SU-DHL-6 (cell line): ENCODE measurements at regions not wholly inside any gene's neighbourhood (a gene's known extent, or its start where the extent isn't known, plus 50 kb on each side); places are given as distances from the start of the nearest gene placed in this dataset.

Experiments used
- H2AFZ ChIP-seq: fragments of 200-600 bp; sonication (generic); 2 replicates; pipeline ENCODE4 v1.6.1; 2014; ENCODE audit warnings: low read depth, mild to moderate bottlenecking, moderate library complexity, mixed read lengths, antibody characterized with exemption, low read length; ENCODE audit not compliant: severe bottlenecking
- H3F3A ChIP-seq: fragments of 200-600 bp; shearing (Covaris generic); 2 replicates; pipeline ENCODE4 v1.6.0; 2016; ENCODE audit warnings: antibody characterized with exemption, mild to moderate bottlenecking; ENCODE audit not compliant: insufficient read depth
- H3K27ac ChIP-seq: fragments of 200-600 bp; sonication (generic); 2 replicates; pipeline ENCODE4 v1.5.1; 2016; ENCODE audit warnings: low read depth, mild to moderate bottlenecking, low read length, moderate library complexity, mixed read lengths
- H3K27me3 ChIP-seq: fragments of 200-600 bp; sonication (generic), shearing (Covaris generic); 2 replicates; pipeline ENCODE4 v1.6.0; 2014; ENCODE audit warnings: mild to moderate bottlenecking, low read length
- H3K36me3 ChIP-seq: fragments of 200-600 bp; sonication (generic); 2 replicates; pipeline ENCODE4 v1.6.1; 2014; ENCODE audit warnings: mild to moderate bottlenecking, low read length, mixed read lengths
- H3K4me2 ChIP-seq: fragments of 300-600, 200-600 bp; shearing (Covaris generic), sonication (generic); 2 replicates; pipeline ENCODE4 v1.6.0; 2014; ENCODE audit warnings: low read length, low read depth, mild to moderate bottlenecking; ENCODE audit not compliant: poor library complexity, severe bottlenecking
- H3K4me3 ChIP-seq: fragments of 200-600 bp; sonication (generic); 2 replicates; pipeline ENCODE4 v1.5.1; 2014; ENCODE audit warnings: antibody characterized with exemption, low read length, mild to moderate bottlenecking, mixed read lengths; ENCODE audit not compliant: insufficient read depth, poor library complexity, severe bottlenecking
- H3K79me2 ChIP-seq: fragments of 200-600 bp; sonication (generic); 2 replicates; pipeline ENCODE4 v1.6.1; 2014; ENCODE audit warnings: mild to moderate bottlenecking, low read length, moderate library complexity; ENCODE audit not compliant: insufficient read depth
- H3K9ac ChIP-seq: fragments of 200-600 bp; sonication (generic); 2 replicates; pipeline ENCODE4 v1.7.0; 2014; ENCODE audit warnings: mild to moderate bottlenecking, low read length
- H3K9me2 ChIP-seq: fragments of 200-600 bp; sonication (generic); replicated peaks from 2 replicates; pipeline ENCODE4 v1.6.1; 2014; ENCODE audit warnings: low read length; ENCODE audit not compliant: insufficient read depth
- H3K9me3 ChIP-seq: fragments of 200-600 bp; sonication (generic); 2 replicates; pipeline ENCODE4 v1.6.1; 2014; ENCODE audit warnings: low read length, mixed read lengths; ENCODE audit not compliant: insufficient read depth
- H4K20me1 ChIP-seq: fragments of 200-600 bp; sonication (generic); 2 replicates; pipeline ENCODE4 v1.6.1; 2014; ENCODE audit warnings: low read depth, mild to moderate bottlenecking, antibody characterized with exemption, low read length, moderate library complexity, mixed read lengths
- CTCF ChIP-seq: fragments of 200-600 bp; sonication (generic); IDR thresholded peaks from one replicate; pipeline ENCODE4 v1.5.1; 2017; ENCODE audit warnings: antibody characterized with exemption, mild to moderate bottlenecking, low read length, moderate library complexity; ENCODE audit not compliant: insufficient read depth, poor library complexity, severe bottlenecking
- EZH2phosphoT487 ChIP-seq: fragments of 200-600 bp; sonication (generic), shearing (Covaris generic); conservative IDR thresholded peaks from 2 replicates; pipeline ENCODE4 v1.6.1; 2018; ENCODE audit warnings: mild to moderate bottlenecking, antibody characterized with exemption, low read length, moderate library complexity, mixed read lengths

GRCh38 chr2:235334179-235334578 is 159.7 kb upstream of the AGAP1 start:
- TF ChIP-seq EZH2phosphoT487, result no peak
- no peak for TF ChIP-seq CTCF

GRCh38 chr2:235343156-235343774 is 150.6 kb upstream of the AGAP1 start:
- no peaks in the 10 kb centered on the region for H3K27me3 ChIP-seq
- no peaks in the 10 kb centered on the region for H3K79me2 ChIP-seq
- no peak overlapping the region for H3K4me3 ChIP-seq
- no peak overlapping the region for H2AFZ ChIP-seq
- no peak overlapping the region for H3K9ac ChIP-seq
- TF ChIP-seq EZH2phosphoT487 (no peak), CTCF (no peak)
- no peaks in the 10 kb centered on the region for H4K20me1 ChIP-seq
- H3K36me3 ChIP-seq, result no peaks in the 10 kb centered on the region
- H3K9me3 ChIP-seq, result no peaks in the 10 kb centered on the region
- no peaks in the 10 kb centered on the region for H3K9me2 ChIP-seq
- H3K27ac ChIP-seq, result no peak overlapping the region
- no peaks in the 10 kb centered on the region for H3F3A ChIP-seq
- no peak overlapping the region for H3K4me2 ChIP-seq

More at GRCh38 chr2:235334179-235334578, 159.7 kb upstream of the AGAP1 start:
- Histone ChIP-seq H3K9ac (no peak overlapping the region), H3K79me2 (no peaks in the 10 kb centered on the region), H3F3A (no peaks in the 10 kb centered on the region), H4K20me1 (no peaks in the 10 kb centered on the region), H3K27me3 (no peaks in the 10 kb centered on the region), H2AFZ (no peak overlapping the region), H3K9me2 (no peaks in the 10 kb centered on the region), H3K9me3 (no peaks in the 10 kb centered on the region), H3K4me2 (no peak overlapping the region), H3K36me3 (no peaks in the 10 kb centered on the region), H3K4me3 (no peak overlapping the region), H3K27ac (no peak overlapping the region)

GRCh38 chr2:235343869-235344268 is 150.0 kb upstream of the AGAP1 start:
- no peaks in the 10 kb centered on the region for H4K20me1 ChIP-seq
- H3K9ac ChIP-seq, result no peak overlapping the region
- H3K4me2 ChIP-seq, result no peak overlapping the region
- no peak overlapping the region for H2AFZ ChIP-seq
- no peaks in the 10 kb centered on the region for H3K79me2 ChIP-seq
- H3K9me2 ChIP-seq, result no peaks in the 10 kb centered on the region
- no peaks in the 10 kb centered on the region for H3F3A ChIP-seq
- H3K9me3 ChIP-seq, result no peaks in the 10 kb centered on the region
- H3K4me3 ChIP-seq, result no peak overlapping the region
- no peak overlapping the region for H3K27ac ChIP-seq
- no peaks in the 10 kb centered on the region for H3K27me3 ChIP-seq
- TF ChIP-seq EZH2phosphoT487 (no peak), CTCF (no peak)
- H3K36me3 ChIP-seq, result no peaks in the 10 kb centered on the region
